GM04503 (cell line): ENCODE measurements at regions not wholly inside any gene's neighbourhood (a gene's known extent, or its start where the extent isn't known, plus 50 kb on each side); places are given as distances from the start of the nearest gene placed in this dataset.
A peak's percentile ranks its signal among the peaks of the same experiment; 100 is the strongest.
"Not testable (repeated sequence)": the region's sequence is repeated elsewhere in the genome, so short reads cannot be mapped to it uniquely, and the experiment has no call there.

ENCODE experiments used
- DNase-seq: peaks from one replicate; pipeline ENCODE4 v3.0.0-alpha.2; 2012; ENCODE audit warnings: low read depth

DNA sequence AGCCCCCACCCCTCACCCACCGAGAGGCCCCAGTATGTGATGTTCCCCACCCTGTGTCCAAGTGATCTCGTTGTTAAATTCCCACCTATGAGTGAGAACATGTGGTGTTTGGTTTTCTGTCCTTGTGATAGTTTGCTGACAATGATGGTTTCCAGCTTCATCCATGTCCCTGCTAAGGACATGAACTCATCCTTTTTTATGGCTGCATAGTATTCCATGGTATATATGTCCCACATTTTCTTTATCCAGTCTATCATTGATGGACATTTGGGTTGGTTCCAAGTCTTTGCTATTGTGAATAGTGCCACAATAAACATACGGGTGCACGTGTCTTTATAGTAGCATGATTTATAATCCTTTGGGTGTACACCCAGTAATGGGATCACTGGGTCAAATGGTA is 79.2 kb downstream of the PXDC1 start:
- DNase-seq, result not testable (repeated sequence)

DNA sequence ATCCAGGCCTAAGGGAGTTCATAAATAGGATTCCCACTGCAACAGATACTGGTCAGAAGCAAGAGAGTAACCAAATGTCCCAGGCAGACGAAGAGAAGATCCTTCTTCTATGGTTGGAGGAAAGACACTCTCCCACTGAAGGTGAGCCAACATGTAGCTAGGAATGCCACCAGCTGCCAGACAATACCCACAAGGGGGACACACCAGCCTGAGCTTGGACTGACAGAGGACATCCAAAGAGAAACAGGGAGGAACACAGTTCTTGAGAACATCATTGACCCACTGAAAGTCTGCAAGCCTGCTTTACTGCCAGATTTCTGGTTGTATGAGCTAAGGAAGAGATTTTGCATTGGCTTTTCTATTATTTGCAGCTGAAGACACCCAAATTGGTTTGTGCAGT is 80.1 kb downstream of the PXDC1 start:
- DNase-seq, result no peak

DNA sequence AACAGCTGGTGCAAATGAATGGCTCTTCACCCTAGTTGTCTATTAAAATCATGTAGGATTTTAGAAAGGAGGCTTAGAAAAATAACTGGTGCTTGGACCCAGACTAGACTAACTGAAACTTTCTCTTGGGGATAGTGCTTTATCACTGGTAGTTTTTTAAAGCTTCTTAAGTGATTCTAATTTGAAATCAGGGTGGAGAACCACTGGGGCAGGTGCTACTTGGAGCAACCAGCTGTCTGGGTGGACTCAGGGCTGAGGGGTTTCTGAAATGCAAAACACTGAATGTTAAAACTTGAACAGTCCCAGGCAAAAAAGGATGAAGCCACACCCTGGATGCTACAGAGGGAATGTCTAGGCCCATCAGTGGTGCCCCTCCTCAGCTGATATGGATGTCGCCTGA is 81.2 kb downstream of the PXDC1 start:
- no peak for DNase-seq

GRCh38 chr6:3669916-3670315 is 81.6 kb downstream of the PXDC1 start:
- DNase-seq, result no peak

GRCh38 chr6:3665608-3666007 is 85.9 kb downstream of the PXDC1 start:
- DNase-seq, result no peak

DNA sequence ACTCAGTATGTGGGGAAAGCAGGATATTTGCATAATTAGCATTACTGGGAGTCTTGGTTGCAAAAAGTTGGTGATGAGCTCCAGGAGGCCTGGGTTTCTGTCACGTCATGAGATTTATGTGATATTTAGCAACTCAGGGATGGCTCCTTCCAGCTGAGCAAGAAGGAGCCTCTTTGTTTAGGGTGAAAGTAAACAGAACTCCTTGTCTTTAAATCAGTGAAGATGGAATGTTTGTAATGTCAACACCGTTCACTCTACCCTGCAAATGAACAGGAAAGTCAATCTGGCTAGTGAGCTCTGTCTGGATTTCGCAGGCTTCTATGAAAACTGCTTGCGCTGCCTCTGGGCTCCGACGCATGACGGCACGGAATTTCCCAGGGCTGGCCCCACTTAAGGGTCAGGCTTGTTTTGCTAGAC is 86.9 kb downstream of the PXDC1 start:
- DNase-seq, result peak; percentile 9

- DNase-seq, result no peak
Measured at GRCh38 chr6:3663811-3664210, 87.7 kb downstream of the PXDC1 start.

DNA sequence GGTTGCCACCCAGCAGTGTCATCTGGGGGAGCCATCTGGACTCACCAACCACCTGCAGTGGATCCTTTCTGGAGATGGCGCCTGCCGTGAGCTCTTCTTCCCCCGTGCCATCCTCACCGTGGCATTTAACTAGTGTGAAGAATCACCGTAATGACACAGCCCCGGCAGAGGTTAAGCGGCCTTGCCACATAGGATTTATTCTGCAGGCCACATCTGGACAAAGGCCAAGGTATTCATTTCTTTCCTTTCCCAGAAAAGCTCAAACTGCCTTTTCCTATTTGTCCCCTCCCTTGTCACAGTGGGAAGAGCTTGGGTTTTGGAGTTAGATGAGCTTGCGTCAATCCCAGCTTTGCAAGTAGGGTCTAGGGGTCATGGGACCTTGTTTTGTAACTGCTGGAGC is 88.4 kb downstream of the PXDC1 start:
- no peak for DNase-seq

DNA sequence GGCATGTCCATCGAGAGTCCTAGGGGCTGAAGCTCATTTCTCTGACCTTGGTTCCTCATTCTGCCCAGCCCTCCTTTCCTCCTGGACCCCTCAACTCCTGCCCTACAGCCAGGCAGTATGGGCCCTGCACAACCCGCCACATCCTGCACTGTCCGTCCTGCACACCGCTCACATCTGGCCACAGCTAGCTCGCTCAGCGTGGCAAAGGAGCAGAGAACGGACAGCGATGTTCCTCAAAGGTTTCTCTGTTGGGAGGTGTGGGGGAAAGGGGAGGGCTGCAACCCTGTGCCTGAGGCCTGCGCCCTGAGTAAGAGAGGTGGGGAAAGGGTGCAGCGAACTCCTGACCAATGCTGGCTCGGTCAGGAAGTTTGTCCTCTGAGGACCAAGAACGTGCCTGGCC is 90.1 kb downstream of the PXDC1 start:
- DNase-seq, result no peak

GRCh38 chr6:3660473-3660872 is 91.0 kb downstream of the PXDC1 start:
- no peak for DNase-seq

- no peak for DNase-seq
Measured at GRCh38 chr6:3659748-3660147, 91.8 kb downstream of the PXDC1 start.

- DNase-seq, result no peak
Measured at GRCh38 chr6:3656076-3656475, 95.4 kb downstream of the PXDC1 start.

GRCh38 chr6:3654898-3655297 is 96.6 kb downstream of the PXDC1 start:
- no peak for DNase-seq

- no peak for DNase-seq
Measured at GRCh38 chr6:3654436-3654835, 97.1 kb downstream of the PXDC1 start.

GRCh38 chr6:3653528-3654070 is 97.9 kb downstream of the PXDC1 start:
- DNase-seq, result no peak

DNA sequence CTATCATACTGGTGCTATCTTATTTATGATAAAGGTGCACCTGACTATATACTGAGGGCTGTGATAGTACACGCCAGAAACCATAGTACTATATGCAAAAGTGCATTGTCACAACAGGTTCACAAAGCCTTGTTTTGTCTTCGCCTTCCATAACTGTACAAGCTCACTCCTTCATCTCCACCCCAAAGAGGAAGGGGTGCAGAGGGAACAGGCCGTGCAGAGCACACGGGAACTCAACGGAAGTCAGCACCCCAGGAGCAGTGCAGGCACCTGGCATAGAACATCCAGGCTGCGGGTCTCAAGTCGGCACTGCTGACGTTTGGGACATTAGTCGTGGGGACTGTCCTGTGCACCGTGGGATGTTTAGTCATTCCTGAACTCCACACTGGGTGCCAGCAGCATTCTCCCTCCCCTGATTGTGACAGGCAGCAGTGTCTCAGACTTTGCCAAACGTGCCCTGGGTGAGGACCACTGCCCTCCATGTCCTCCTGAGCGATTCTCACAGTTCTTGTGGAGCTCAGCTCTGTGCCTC is 99.7 kb downstream of the PXDC1 start:
- no peak for DNase-seq

- no peak for DNase-seq
Measured at GRCh38 chr6:3650959-3651697, 100.4 kb downstream of the PXDC1 start.

- DNase-seq, result no peak
Measured at GRCh38 chr6:3650076-3650958, 101.2 kb downstream of the PXDC1 start.

- DNase-seq, result no peak
Measured at GRCh38 chr6:3648724-3649123, 102.8 kb downstream of the PXDC1 start.

- DNase-seq, result no peak
Measured at GRCh38 chr6:3646616-3647362, 104.7 kb downstream of the PXDC1 start.

GRCh38 chr6:3644739-3645012 is 106.8 kb downstream of the PXDC1 start:
- no peak for DNase-seq
